H9 (cell line): ENCODE measurements at regions not wholly inside any gene's neighbourhood (a gene's known extent, or its start where the extent isn't known, plus 50 kb on each side); places are given as distances from the start of the nearest gene placed in this dataset.
A peak's percentile ranks its signal among the peaks of the same experiment; 100 is the strongest.

Experiments
- DNase-seq: peaks from one replicate; pipeline ENCODE4 v3.0.0-alpha.2; 2017
- H2AFZ ChIP-seq: one replicate; pipeline ENCODE4 v1.6.1; 2013; ENCODE audit warnings: mild to moderate bottlenecking, low read length, control low read depth, moderate library complexity
- H2AK5ac ChIP-seq: 2 replicates; pipeline ENCODE4 v1.6.1; 2013; ENCODE audit warnings: low read length, control low read depth, mixed read lengths; ENCODE audit not compliant: insufficient read length
- H2BK120ac ChIP-seq: one replicate; pipeline ENCODE4 v1.6.1; 2013; ENCODE audit warnings: low read depth, mild to moderate bottlenecking, low read length, control low read depth, inconsistent platforms; ENCODE audit not compliant: poor library complexity, severe bottlenecking
- H2BK12ac ChIP-seq: 2 replicates; pipeline ENCODE4 v1.6.1; 2013; ENCODE audit warnings: low read length, control low read depth, mixed read lengths, low read depth; ENCODE audit not compliant: insufficient read length
- H2BK15ac ChIP-seq: 2 replicates; pipeline ENCODE4 v1.6.1; 2013; ENCODE audit warnings: low read depth, low read length, control low read depth
- H2BK20ac ChIP-seq: one replicate; pipeline ENCODE4 v1.6.1; 2013; ENCODE audit warnings: low read depth, mild to moderate bottlenecking, low read length, control low read depth, inconsistent platforms; ENCODE audit not compliant: poor library complexity, severe bottlenecking
- H2BK5ac ChIP-seq: 2 replicates; pipeline ENCODE4 v1.6.1; 2013; ENCODE audit warnings: low read length, control low read depth, mixed read lengths; ENCODE audit not compliant: insufficient read length
- H3K14ac ChIP-seq: 2 replicates; pipeline ENCODE4 v1.6.1; 2013; ENCODE audit warnings: low read length, control low read depth; ENCODE audit not compliant: insufficient read depth
- H3K18ac ChIP-seq: 2 replicates; pipeline ENCODE4 v1.6.1; 2013; ENCODE audit warnings: low read depth, mild to moderate bottlenecking, mixed read lengths, low read length, control low read depth; ENCODE audit not compliant: insufficient read length
- H3K23ac ChIP-seq: 2 replicates; pipeline ENCODE4 v1.6.1; 2013; ENCODE audit warnings: low read length, control low read depth, mixed read lengths, low read depth; ENCODE audit not compliant: insufficient read length
- H3K23me2 ChIP-seq: 2 replicates; pipeline ENCODE4 v1.6.1; 2013; ENCODE audit warnings: low read depth, mild to moderate bottlenecking, mixed read lengths, low read length, control low read depth; ENCODE audit not compliant: insufficient read length, poor library complexity, severe bottlenecking
- H3K27ac ChIP-seq: 2 replicates; pipeline ENCODE4 v1.5.1; 2013; ENCODE audit warnings: low read length, control low read depth, mixed read lengths, low read depth; ENCODE audit not compliant: insufficient read length
- H3K27me3 ChIP-seq: 2 replicates; pipeline ENCODE4 v1.6.1; 2013; ENCODE audit warnings: low read length, control low read depth, inconsistent platforms; ENCODE audit not compliant: insufficient read depth
- H3K4ac ChIP-seq: 2 replicates; pipeline ENCODE4 v1.6.1; 2013; ENCODE audit warnings: low read depth, mild to moderate bottlenecking, control low read depth, inconsistent platforms, low read length, moderate library complexity
- H3K4me1 ChIP-seq: 2 replicates; pipeline ENCODE4 v1.6.1; 2013; ENCODE audit warnings: low read length, control low read depth, inconsistent platforms; ENCODE audit not compliant: insufficient read depth
- H3K4me2 ChIP-seq: 2 replicates; pipeline ENCODE4 v1.6.1; 2013; ENCODE audit warnings: low read length, control low read depth, mixed read lengths; ENCODE audit not compliant: insufficient read length, insufficient read depth
- H3K56ac ChIP-seq: 2 replicates; pipeline ENCODE4 v1.6.1; 2013; ENCODE audit warnings: low read depth, mild to moderate bottlenecking, mixed read lengths, low read length, control low read depth; ENCODE audit not compliant: insufficient read length
- H3K79me1 ChIP-seq: 2 replicates; pipeline ENCODE4 v1.6.1; 2013; ENCODE audit warnings: low read depth, mild to moderate bottlenecking, moderate library complexity, low read length, control low read depth, inconsistent platforms; ENCODE audit not compliant: insufficient read depth, poor library complexity, severe bottlenecking
- H3K79me2 ChIP-seq: 2 replicates; pipeline ENCODE4 v1.6.1; 2013; ENCODE audit warnings: low read length, control low read depth, inconsistent platforms; ENCODE audit not compliant: insufficient read depth
- H3K9ac ChIP-seq: 2 replicates; pipeline ENCODE4 v1.6.1; 2013; ENCODE audit warnings: low read length, control low read depth, mixed read lengths; ENCODE audit not compliant: insufficient read length; ENCODE audit errors: extremely low read depth
- H3K9me3 ChIP-seq: one replicate; pipeline ENCODE4 v1.6.1; 2013; ENCODE audit warnings: low read depth, low read length, inconsistent platforms; ENCODE audit not compliant: control insufficient read depth
- H3T11ph ChIP-seq: one replicate; pipeline ENCODE4 v1.6.1; 2013; ENCODE audit warnings: mild to moderate bottlenecking, low read length, control low read depth, inconsistent platforms
- H4K20me1 ChIP-seq: one replicate; pipeline ENCODE4 v1.6.1; 2013; ENCODE audit not compliant: control insufficient read depth, insufficient read length, insufficient read depth
- H4K5ac ChIP-seq: 2 replicates; pipeline ENCODE4 v1.6.1; 2013; ENCODE audit warnings: low read depth, mild to moderate bottlenecking, mixed read lengths, low read length, control low read depth; ENCODE audit not compliant: insufficient read length
- H4K8ac ChIP-seq: replicated peaks from 2 replicates; pipeline ENCODE4 v1.6.1; 2013; ENCODE audit warnings: low read length, control low read depth, mixed read lengths, low read depth; ENCODE audit not compliant: insufficient read length
- H4K91ac ChIP-seq: 2 replicates; pipeline ENCODE4 v1.6.1; 2013; ENCODE audit warnings: low read depth, mild to moderate bottlenecking, moderate library complexity, mixed read lengths, low read length, control low read depth; ENCODE audit not compliant: insufficient read length
- H3K27ac Mint-ChIP-seq, 3 experiments: 2 replicates in 2 of 3; 3 replicates in 1 of 3; pipeline ENCODE4 v1.8.0; 2020 to 2021; ENCODE audit warnings: mixed read lengths in 3 of 3, mild to moderate bottlenecking in 1 of 3, moderate library complexity in 1 of 3
- H3K27me3 Mint-ChIP-seq: 2 replicates; pipeline ENCODE4 v1.8.0; 2021; ENCODE audit warnings: low read depth, mild to moderate bottlenecking, moderate library complexity, mixed read lengths
- H3K36me3 Mint-ChIP-seq, 3 experiments: 2 replicates in 2 of 3; 3 replicates in 1 of 3; pipeline ENCODE4 v1.8.0; 2020 to 2021; ENCODE audit warnings: low read depth in 3 of 3, mixed read lengths in 3 of 3; ENCODE audit not compliant: insufficient read depth in 1 of 3
- H3K4me1 Mint-ChIP-seq, 2 experiments: 2 replicates each; pipeline ENCODE4 v1.8.0; 2020; ENCODE audit warnings: mixed read lengths in 2 of 2
- H3K4me3 Mint-ChIP-seq, 2 experiments: 2 replicates in 1 of 2; 3 replicates in 1 of 2; pipeline ENCODE4 v1.8.0; 2020 to 2021; ENCODE audit warnings: mild to moderate bottlenecking in 2 of 2, mixed read lengths in 2 of 2, moderate library complexity in 1 of 2
- H3K9me3 Mint-ChIP-seq, 2 experiments: 2 replicates in 1 of 2; 3 replicates in 1 of 2; pipeline ENCODE4 v1.8.0; 2020; ENCODE audit warnings: mild to moderate bottlenecking in 2 of 2, mixed read lengths in 2 of 2, moderate library complexity in 1 of 2
- WGBS: extraction: QIAGEN DNeasy Blood & Tissue Kit; methylation state at CpG from one replicate; pipeline ENCODE4 v1.1.7; 2013; ENCODE audit warnings: missing lambda C conversion rate, low lambda C conversion rate, mixed read lengths; ENCODE audit not compliant: insufficient read length; ENCODE audit errors: extremely low coverage; 5-methylcytosine and 5-hydroxymethylcytosine counted together
- TF ChIP-seq, protein P1 (sequence below): fragments of 200-600 bp; sonication (generic); conservative IDR thresholded peaks from 3 replicates; pipeline ENCODE4 v1.8.0; 2021; ENCODE audit warnings: antibody characterized with exemption, mild to moderate bottlenecking

DNA sequence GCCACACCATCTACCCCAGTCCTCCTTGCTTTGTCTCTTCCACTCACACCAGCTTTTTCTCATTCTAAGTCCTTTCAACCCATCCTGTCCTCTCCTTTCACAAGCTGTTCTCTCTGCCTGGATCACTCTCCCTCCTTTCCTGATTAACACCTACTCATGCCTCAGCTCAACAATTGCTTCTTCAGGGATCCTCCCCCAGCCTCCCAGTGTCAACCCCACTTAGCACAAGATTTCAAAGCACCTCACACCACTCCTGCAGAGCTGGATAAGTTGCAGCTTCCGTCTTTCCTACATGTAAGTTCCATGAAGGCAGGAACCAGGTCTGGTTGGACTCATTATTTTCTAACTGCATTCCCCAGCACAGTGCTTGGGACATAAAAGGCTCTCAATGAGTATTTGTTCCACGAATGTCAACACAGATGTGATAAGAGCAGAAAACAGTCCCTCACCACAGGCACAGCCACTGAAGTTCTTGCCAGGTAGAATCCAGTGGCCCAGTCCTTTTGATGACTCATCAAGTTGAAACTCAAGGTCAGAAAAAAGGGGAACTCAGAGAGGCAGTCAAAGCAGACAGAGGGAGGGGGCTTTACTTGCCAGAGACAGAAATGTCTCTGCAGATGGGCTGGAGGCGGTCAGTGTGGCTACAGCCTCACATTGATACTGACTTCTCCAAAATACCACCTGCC lies 193.4 kb upstream of the PRDM1 start:
- Histone ChIP-seq H4K5ac (no peak overlapping the region), H4K8ac (no peak overlapping the region), H3K79me1 (no peaks in the 10 kb centered on the region), H3K9me3 (no peaks in the 10 kb centered on the region), H3K27me3 (no peaks in the 10 kb centered on the region), H2AFZ (no peak overlapping the region), H3K23me2 (no peaks in the 10 kb centered on the region), H2BK12ac (no peak overlapping the region), H2BK5ac (no peak overlapping the region), H3K9ac (no peak overlapping the region), H2AK5ac (no peak overlapping the region), H3K79me2 (no peaks in the 10 kb centered on the region), H3T11ph (no peak overlapping the region), H3K18ac (no peak overlapping the region), H3K23ac (no peak overlapping the region), H4K91ac (no peak overlapping the region), H3K14ac (no peak overlapping the region), H2BK20ac (no peak overlapping the region), H3K4me2 (no peak overlapping the region), H3K56ac (no peak overlapping the region), H3K27ac (no peak overlapping the region), H4K20me1 (no peaks in the 10 kb centered on the region), H3K4ac (no peak overlapping the region), H3K4me1 (no peaks in the 10 kb centered on the region; the same call in 1 of the 2 replicates), H2BK120ac (no peak overlapping the region), H2BK15ac (no peak overlapping the region)
- TF ChIP-seq, protein P1, sequence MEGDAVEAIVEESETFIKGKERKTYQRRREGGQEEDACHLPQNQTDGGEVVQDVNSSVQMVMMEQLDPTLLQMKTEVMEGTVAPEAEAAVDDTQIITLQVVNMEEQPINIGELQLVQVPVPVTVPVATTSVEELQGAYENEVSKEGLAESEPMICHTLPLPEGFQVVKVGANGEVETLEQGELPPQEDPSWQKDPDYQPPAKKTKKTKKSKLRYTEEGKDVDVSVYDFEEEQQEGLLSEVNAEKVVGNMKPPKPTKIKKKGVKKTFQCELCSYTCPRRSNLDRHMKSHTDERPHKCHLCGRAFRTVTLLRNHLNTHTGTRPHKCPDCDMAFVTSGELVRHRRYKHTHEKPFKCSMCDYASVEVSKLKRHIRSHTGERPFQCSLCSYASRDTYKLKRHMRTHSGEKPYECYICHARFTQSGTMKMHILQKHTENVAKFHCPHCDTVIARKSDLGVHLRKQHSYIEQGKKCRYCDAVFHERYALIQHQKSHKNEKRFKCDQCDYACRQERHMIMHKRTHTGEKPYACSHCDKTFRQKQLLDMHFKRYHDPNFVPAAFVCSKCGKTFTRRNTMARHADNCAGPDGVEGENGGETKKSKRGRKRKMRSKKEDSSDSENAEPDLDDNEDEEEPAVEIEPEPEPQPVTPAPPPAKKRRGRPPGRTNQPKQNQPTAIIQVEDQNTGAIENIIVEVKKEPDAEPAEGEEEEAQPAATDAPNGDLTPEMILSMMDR: no peak
- Mint-ChIP-seq H3K27me3 (no peaks in the 10 kb centered on the region), H3K27ac (peak overlapping the region in 2 of 3 experiments; percentile 15 to 18; a peak in 2 of 7 replicates), H3K9me3 (peaks cover 13 to 14% of the 10 kb centered on the region in 2 experiments), H3K4me1 (peaks cover 7 to 8% of the 10 kb centered on the region in 2 experiments), H3K36me3 (peaks cover 0 to 20% (median 4%) of the 10 kb centered on the region in 3 experiments; a peak in 2 of 7 replicates), H3K4me3 (no peak overlapping the region)
- DNase-seq: no peak
- no CpG with 5 or more reads among the region's 3 CpGs for WGBS
